Right hindlimb (tissue), 1 donor: ENCODE measurements at regions not wholly inside any gene's neighbourhood (a gene's known extent, or its start where the extent isn't known, plus 50 kb on each side); places are given as distances from the start of the nearest gene placed in this dataset.

Source experiments
- DNase-seq: peaks from one replicate; pipeline ENCODE4 v3.0.0-alpha.2; 2018

DNA sequence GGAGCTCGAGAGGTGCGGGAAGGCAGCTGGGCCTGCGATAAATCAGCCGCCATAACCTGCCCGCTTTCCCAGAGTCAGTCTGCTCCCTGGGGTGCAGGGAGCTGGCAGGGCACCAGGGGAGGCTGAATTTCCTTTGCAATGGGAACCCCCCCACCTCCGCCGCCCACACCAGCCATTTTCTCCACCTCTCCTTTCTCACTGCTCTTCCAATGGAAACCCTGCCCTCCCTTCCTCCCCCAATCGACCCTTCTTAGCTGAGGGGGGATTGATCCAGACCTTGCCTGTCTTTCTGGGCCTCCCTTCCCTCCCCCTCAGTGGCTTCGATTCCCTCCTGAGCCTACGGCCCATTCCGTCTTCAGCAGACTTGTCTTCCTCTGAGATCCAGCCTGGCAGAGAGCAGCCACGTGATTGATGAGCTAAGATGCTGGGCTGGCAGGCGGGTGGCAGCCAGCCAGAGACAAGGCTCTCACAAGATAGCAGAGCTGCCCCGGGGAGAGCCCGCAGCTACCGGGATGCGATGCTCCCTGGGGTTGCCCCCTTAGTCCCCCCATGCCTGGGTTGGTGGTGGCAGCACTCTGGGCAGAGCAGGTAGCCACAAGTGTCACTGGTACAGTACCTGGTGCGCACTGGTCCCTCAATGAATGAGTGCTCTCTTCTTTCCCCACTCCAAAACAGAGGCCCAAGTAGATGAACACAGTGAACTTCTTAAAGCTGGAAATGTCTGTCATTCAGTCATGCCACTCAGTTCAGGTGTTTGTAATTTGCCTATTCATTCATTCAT is 53.7 kb upstream of the FABP6 start:
- DNase-seq = peak; percentile 35

DNA sequence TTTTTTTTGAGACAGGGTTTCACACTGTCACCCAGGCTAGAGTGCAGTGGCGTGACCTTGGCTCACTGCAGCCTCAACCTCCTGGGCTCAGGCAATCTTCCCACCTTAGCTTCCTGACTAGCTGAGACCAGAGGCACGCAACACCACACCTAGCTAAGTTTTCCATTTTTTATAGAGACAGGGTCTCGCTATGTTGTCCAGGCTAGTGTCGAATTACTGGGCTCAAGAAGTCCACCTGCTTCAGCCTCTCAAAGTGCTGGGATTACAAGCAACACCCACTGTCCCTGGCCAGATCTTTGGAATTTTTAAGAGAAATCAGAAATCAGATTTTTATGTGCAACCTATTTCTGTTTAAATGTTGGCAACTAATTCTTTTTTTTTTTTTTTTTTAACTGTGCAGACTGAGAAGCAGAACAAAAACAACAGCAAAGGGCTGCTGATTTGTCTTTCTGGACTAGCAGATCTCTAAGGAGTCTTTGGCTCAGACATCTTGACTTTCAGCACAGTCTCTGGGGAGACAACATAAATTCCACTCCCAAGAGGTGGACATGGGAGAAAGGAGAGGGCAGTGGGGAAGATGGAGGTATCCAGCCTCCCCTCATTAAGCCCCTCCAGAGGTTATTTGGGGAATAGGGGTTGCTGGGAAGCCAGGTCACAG is 54.4 kb upstream of the FABP6 start:
- no peak for DNase-seq

DNA sequence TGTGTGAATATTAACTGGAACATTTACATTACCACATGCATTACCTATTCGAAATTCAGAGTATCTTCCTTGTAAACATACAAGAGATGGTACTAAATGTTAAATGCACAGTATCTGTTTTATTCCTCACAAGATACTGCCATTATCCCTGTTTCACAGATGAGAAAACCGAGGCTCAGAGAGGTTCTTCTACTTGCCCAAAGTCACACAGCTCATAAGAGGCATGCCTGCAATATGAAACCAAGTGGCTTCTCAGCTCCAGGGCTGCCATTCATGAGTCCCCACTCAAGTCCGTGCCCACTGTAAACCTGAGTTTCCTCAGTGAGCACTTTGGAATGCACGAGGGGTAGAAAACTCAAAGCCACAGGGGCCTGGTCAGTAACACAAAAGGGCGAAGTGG is 55.0 kb upstream of the FABP6 start:
- DNase-seq = no peak

DNA sequence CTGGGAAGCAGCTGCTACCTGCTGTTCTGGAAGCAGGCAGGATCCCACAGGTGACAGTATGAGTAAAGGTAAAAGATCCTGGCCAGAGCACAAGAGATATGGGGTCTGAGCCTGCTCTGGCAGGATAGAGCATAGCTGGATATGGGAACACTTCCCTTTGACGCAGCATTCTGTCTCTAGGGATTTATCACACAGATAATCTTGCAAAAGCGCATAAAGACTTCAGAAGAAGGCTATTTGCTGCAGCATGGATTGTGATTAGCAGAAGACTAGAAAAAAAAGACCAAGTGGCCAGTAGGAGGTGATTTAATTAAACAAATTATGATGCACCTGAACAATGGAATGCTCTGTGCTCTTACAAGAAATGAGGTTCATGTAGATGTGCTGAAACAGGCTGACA is 52.4 kb upstream of the PWWP2A start:
- DNase-seq = no peak

DNA sequence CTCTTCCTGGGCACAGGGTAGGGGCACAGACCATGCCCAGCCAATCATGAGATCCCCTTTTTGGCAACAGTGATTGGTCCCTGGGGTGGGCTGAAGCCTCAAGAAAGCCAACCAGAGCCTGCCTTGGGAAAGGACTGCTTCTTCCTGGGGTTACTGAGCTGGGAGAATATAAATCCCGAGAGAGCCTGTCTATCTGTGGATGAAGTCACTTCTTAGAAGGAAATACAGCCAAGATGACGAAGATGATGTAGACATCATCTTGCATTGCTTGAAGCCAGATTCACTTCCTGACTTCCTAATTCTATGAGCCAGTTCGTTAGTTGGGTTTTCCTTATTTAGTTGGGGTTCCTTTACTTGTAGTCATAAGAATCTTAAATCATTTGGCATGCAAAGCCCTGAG is 50.1 kb upstream of the PWWP2A start:
- no peak for DNase-seq
